GM12878 (cell line): ENCODE measurements at regions not wholly inside any gene's neighbourhood (a gene's known extent, or its start where the extent isn't known, plus 50 kb on each side); places are given as distances from the start of the nearest gene placed in this dataset.

ENCODE experiments used
- ATAC-seq: fragments of 200-7000 bp; cut with Tn5 transposase; 3 replicates; pipeline ENCODE4 v1.9.1; 2020; ENCODE audit warnings: mild to moderate bottlenecking, moderate library complexity
- BruUV-seq: library from RNA; stranded (reverse); fragments of 400-500 nt; replicated peaks from 2 replicates; lab custom pipeline; 2021; lab: Mats Ljungman, UMichigan
- CTCF ChIA-PET: fragments of 300-600 bp; sonication (Branson Sonifier 250); formaldehyde crosslinking; extraction: SDS; loops from one replicate; lab custom pipeline; 2021; ENCODE audit warnings: inconsistent platforms; lab: Yijun Ruan, JAX
- POLR2A ChIA-PET: fragments of 350-600 bp; formaldehyde crosslinking; extraction: SDS; loops from one replicate; lab custom pipeline; 2021; ENCODE audit warnings: inconsistent platforms; lab: Charles Lee
- RAD21 ChIA-PET: fragments of 300-600 bp; sonication (Branson Sonifier 250); formaldehyde crosslinking; loops from one replicate; lab custom pipeline; 2023; ENCODE audit warnings: antibody characterized with exemption; ENCODE audit not compliant: unreplicated experiment; lab: Charles Lee
- SMC1A ChIA-PET: fragments of 300-600 bp; sonication (Branson Sonifier 250); formaldehyde crosslinking; loops from one replicate; lab custom pipeline; 2023; ENCODE audit not compliant: unreplicated experiment, uncharacterized antibody; lab: Charles Lee
- DNase-seq: peaks from one replicate; pipeline ENCODE4 v3.0.0-alpha.2; 2011; ENCODE audit warnings: low read depth, low spot score
- FAIRE-seq: peaks from 3 replicates; lab custom pipeline; 2011; peaks lifted over from hg19 to GRCh38; lab: Jason Lieb, UNC
- H2AFZ ChIP-seq: 2 replicates; pipeline ENCODE4 v1.6.0; 2011; ENCODE audit warnings: low read depth, low read length, control low read depth; ENCODE audit not compliant: control insufficient read depth
- H3K27ac ChIP-seq: 2 replicates; pipeline ENCODE4 v1.5.1; 2011; ENCODE audit warnings: control low read depth; ENCODE audit not compliant: control insufficient read depth, insufficient read depth
- H3K27me3 ChIP-seq, 2 experiments: replicated peaks in 1 of 2; 2 replicates each; pipeline versions ENCODE4 v1.6.0 to v1.6.1; 2011; ENCODE audit warnings: low read length in 1 of 2; ENCODE audit not compliant: control insufficient read depth in 2 of 2, insufficient read depth in 2 of 2
- H3K36me3 ChIP-seq, 2 experiments: 2 replicates each; pipeline ENCODE4 v1.5.1; 2011; ENCODE audit warnings: low read length in 1 of 2; ENCODE audit not compliant: control insufficient read depth in 2 of 2, insufficient read depth in 2 of 2
- H3K4me1 ChIP-seq: 2 replicates; pipeline ENCODE4 v1.6.1; 2011; ENCODE audit warnings: mild to moderate bottlenecking, low read length, moderate library complexity, mixed read lengths; ENCODE audit not compliant: control insufficient read depth, insufficient read depth
- H3K4me2 ChIP-seq: 2 replicates; pipeline ENCODE4 v1.6.0; 2011; ENCODE audit warnings: control low read depth; ENCODE audit not compliant: control insufficient read depth, insufficient read depth
- H3K4me3 ChIP-seq: fragments of 200-600 bp; sonication (generic); 2 replicates; pipeline ENCODE4 v1.5.1; 2016
- H3K79me2 ChIP-seq: 2 replicates; pipeline ENCODE4 v1.6.0; 2011; ENCODE audit warnings: low read length; ENCODE audit not compliant: control insufficient read depth, insufficient read depth
- H3K9ac ChIP-seq: 2 replicates; pipeline ENCODE4 v1.8.0; 2011; ENCODE audit warnings: low read length, control low read depth, mixed read lengths; ENCODE audit not compliant: control insufficient read depth, insufficient read depth
- H3K9me3 ChIP-seq: replicated peaks from 3 replicates; pipeline ENCODE4 v1.5.1; 2011; ENCODE audit warnings: mild to moderate bottlenecking, low read length; ENCODE audit not compliant: control insufficient read depth, insufficient read depth
- H4K20me1 ChIP-seq: 2 replicates; pipeline ENCODE4 v1.6.0; 2011; ENCODE audit not compliant: control insufficient read depth, insufficient read depth
- ASH2L ChIP-seq: fragments of 300-600, 200-600 bp; sonication (generic); IDR thresholded peaks from 2 replicates; pipeline ENCODE4 v1.6.1; 2017; ENCODE audit warnings: low read depth, mild to moderate bottlenecking, borderline replicate concordance
- BCL11A ChIP-seq: IDR thresholded peaks from 2 replicates; pipeline ENCODE4 v1.6.1; 2011; ENCODE audit warnings: low read depth, low read length
- CREM ChIP-seq: IDR thresholded peaks from 2 replicates; pipeline ENCODE4 v1.6.1; 2014; ENCODE audit warnings: antibody characterized with exemption, low read depth
- JUND ChIP-seq: IDR thresholded peaks from 2 replicates; pipeline ENCODE4 v1.6.1; 2012; ENCODE audit warnings: low read depth, mild to moderate bottlenecking, low read length, improper control_type of control experiment, moderate library complexity
- NFXL1 ChIP-seq: fragments of 450-650 bp; IDR thresholded peaks from 2 replicates; pipeline ENCODE4 v1.6.1; 2017; ENCODE audit warnings: antibody characterized with exemption, mild to moderate bottlenecking, borderline replicate concordance
- NR2C1 ChIP-seq: fragments of 450-650 bp; IDR thresholded peaks from 2 replicates; pipeline ENCODE4 v1.6.1; 2017; ENCODE audit warnings: antibody characterized with exemption, mild to moderate bottlenecking, moderate library complexity
- RELA ChIP-seq: fragments of 450-650 bp; IDR thresholded peaks from 2 replicates; pipeline ENCODE4 v1.8.0; 2014; ENCODE audit warnings: borderline replicate concordance; ENCODE audit not compliant: partially characterized antibody
- SMARCA5 ChIP-seq: fragments of 450-650 bp; IDR thresholded peaks from 2 replicates; pipeline ENCODE4 v1.6.1; 2017; ENCODE audit warnings: mild to moderate bottlenecking
- YY1 ChIP-seq: IDR thresholded peaks from 2 replicates; pipeline ENCODE4 v1.6.1; 2011; ENCODE audit warnings: low read depth, mild to moderate bottlenecking, low read length
- WGBS: methylation state at CpG from one replicate; pipeline ENCODE4 v1.1.6; 2016; ENCODE audit warnings: low lambda C conversion rate; ENCODE audit not compliant: insufficient replicate concordance, insufficient coverage; ENCODE audit errors: missing lambda C conversion rate; 5-methylcytosine and 5-hydroxymethylcytosine counted together
- in situ Hi-C: fragments of 300-500 bp; cut with MboI; formaldehyde crosslinking; loops from 9 replicates; pipeline ENCODE4 v1.14.3; 2018; ENCODE audit warnings: mixed read lengths
- intact Hi-C: fragments of 100-400 bp; cut with micrococcal nuclease; formaldehyde crosslinking; loops from one replicate; pipeline ENCODE4 v1.14.2; 2022; ENCODE audit not compliant: unreplicated experiment
- TF ChIP-seq, protein P1 (sequence below): fragments of 450-650 bp; IDR thresholded peaks from 2 replicates; pipeline ENCODE4 v1.6.1; 2018; ENCODE audit warnings: mild to moderate bottlenecking, low read depth, moderate library complexity; ENCODE audit not compliant: partially characterized antibody
- TF ChIP-seq, protein P2 (sequence below): fragments of 450-650 bp; formaldehyde crosslinking; IDR thresholded peaks from 2 replicates; pipeline ENCODE4 v1.4.0; 2022; ENCODE audit warnings: mild to moderate bottlenecking, moderate library complexity
- TF ChIP-seq, protein P3 (sequence below): fragments of 450-650 bp; IDR thresholded peaks from 2 replicates; pipeline ENCODE4 v1.6.1; 2017; ENCODE audit warnings: borderline replicate concordance

DNA sequence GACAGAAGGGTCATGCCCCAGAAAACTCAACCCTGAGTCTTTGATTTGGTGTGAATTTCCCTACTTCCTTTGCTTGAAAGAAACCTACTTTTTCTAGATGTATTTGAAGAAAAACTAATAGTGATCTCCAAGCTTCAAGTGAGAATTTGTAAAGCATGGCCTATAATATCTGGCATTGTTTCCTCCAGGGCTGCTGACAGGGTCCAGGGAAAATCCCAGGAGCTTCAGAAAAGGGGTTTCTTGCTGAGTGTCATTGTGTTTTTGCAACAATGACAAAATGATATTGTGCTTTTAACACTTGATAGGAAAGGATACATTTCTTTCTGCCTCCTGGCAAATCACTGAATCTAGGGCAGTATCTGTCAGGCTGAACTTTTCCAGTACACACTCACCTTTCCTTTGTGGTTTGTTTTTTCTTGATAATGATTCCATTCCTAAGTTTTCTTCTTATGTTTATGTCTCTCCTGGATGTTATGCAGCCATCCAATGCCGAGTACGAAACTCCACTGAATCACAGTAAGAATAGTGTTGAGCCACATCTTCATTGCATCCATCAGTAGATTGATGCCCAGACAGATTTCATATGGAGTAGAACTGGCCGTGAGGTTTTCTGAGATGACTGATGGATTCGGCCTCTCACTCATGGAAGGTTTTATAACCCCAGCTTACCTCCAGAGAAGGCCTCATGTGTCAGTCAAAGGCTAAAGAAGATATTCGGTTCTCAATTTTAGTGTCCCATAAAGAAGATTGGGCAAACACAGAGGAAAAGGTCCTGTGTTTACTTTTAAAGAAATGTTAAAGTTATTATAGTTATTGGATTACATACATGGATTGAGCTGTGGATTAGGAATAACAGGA is 76.9 kb upstream of the STEAP1B start:
- H3K27me3 ChIP-seq = peaks cover 0 to 3% of the 10 kb centered on the region in 2 experiments; a peak in 3 of 4 replicates
- ChIA-PET CTCF (interaction anchor here (3.0 kb wide), 1 partner anchor 16 kb away, joined by 10 read pairs; no protein-coding TSS in a partner anchor), RAD21 (no interaction called here), POLR2A (no interaction called here), SMC1A (interaction anchor here (1.0 to 1.1 kb wide), 2 partner anchors 150 to 152 kb away, joined by 3 read pairs; partner anchors contain the start of gene IL6)
- no peak for ATAC-seq
- no peaks in the 10 kb centered on the region for H4K20me1 ChIP-seq
- H3K27ac ChIP-seq = no peak overlapping the region
- in situ Hi-C loops (no loop called here), intact Hi-C loops (no loop called here)
- no peaks in the 10 kb centered on the region for H3K79me2 ChIP-seq
- no peak for FAIRE-seq
- no peak overlapping the region for H3K4me3 ChIP-seq
- no peak overlapping the region for H3K9ac ChIP-seq
- H3K36me3 ChIP-seq = no peaks in the 10 kb centered on the region
- H3K9me3 ChIP-seq = no peaks in the 10 kb centered on the region; the same call in 2 of the 3 replicates
- no TSS peak for BruUV-seq
- no peak overlapping the region for H3K4me2 ChIP-seq
- no peaks in the 10 kb centered on the region for H3K4me1 ChIP-seq
- WGBS = 40% methylated on average over 5 of the region's 5 CpGs
- no peak for DNase-seq
- no peak overlapping the region for H2AFZ ChIP-seq
- no peak for TF ChIP-seq ASH2L
- TF ChIP-seq, protein P1, sequence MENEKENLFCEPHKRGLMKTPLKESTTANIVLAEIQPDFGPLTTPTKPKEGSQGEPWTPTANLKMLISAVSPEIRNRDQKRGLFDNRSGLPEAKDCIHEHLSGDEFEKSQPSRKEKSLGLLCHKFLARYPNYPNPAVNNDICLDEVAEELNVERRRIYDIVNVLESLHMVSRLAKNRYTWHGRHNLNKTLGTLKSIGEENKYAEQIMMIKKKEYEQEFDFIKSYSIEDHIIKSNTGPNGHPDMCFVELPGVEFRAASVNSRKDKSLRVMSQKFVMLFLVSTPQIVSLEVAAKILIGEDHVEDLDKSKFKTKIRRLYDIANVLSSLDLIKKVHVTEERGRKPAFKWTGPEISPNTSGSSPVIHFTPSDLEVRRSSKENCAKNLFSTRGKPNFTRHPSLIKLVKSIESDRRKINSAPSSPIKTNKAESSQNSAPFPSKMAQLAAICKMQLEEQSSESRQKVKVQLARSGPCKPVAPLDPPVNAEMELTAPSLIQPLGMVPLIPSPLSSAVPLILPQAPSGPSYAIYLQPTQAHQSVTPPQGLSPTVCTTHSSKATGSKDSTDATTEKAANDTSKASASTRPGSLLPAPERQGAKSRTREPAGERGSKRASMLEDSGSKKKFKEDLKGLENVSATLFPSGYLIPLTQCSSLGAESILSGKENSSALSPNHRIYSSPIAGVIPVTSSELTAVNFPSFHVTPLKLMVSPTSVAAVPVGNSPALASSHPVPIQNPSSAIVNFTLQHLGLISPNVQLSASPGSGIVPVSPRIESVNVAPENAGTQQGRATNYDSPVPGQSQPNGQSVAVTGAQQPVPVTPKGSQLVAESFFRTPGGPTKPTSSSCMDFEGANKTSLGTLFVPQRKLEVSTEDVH = no peak
- TF ChIP-seq, protein P2, sequence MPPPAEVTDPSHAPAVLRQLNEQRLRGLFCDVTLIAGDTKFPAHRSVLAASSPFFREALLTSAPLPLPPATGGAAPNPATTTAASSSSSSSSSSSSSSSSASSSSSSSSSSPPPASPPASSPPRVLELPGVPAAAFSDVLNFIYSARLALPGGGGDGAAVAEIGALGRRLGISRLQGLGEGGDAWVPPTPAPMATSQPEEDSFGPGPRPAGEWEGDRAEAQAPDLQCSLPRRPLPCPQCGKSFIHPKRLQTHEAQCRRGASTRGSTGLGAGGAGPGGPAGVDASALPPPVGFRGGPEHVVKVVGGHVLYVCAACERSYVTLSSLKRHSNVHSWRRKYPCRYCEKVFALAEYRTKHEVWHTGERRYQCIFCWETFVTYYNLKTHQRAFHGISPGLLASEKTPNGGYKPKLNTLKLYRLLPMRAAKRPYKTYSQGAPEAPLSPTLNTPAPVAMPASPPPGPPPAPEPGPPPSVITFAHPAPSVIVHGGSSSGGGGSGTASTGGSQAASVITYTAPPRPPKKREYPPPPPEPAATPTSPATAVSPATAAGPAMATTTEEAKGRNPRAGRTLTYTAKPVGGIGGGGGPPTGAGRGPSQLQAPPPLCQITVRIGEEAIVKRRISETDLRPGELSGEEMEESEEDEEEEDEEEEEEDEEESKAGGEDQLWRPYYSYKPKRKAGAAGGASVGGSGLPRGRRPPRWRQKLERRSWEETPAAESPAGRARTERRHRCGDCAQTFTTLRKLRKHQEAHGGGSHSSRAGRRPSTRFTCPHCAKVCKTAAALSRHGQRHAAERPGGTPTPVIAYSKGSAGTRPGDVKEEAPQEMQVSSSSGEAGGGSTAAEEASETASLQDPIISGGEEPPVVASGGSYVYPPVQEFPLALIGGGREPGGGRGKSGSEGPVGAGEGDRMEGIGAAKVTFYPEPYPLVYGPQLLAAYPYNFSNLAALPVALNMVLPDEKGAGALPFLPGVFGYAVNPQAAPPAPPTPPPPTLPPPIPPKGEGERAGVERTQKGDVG (CRISPR knock-in tag) = no peak
- TF ChIP-seq NR2C1 = no peak
- TF ChIP-seq JUND = no peak
- TF ChIP-seq BCL11A = no peak
- TF ChIP-seq NFXL1 = no peak
- no peak for TF ChIP-seq RELA
- TF ChIP-seq SMARCA5 = no peak
- no peak for TF ChIP-seq CREM
- TF ChIP-seq, protein P3, sequence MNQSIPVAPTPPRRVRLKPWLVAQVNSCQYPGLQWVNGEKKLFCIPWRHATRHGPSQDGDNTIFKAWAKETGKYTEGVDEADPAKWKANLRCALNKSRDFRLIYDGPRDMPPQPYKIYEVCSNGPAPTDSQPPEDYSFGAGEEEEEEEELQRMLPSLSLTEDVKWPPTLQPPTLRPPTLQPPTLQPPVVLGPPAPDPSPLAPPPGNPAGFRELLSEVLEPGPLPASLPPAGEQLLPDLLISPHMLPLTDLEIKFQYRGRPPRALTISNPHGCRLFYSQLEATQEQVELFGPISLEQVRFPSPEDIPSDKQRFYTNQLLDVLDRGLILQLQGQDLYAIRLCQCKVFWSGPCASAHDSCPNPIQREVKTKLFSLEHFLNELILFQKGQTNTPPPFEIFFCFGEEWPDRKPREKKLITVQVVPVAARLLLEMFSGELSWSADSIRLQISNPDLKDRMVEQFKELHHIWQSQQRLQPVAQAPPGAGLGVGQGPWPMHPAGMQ = no peak
- no peak for TF ChIP-seq YY1
